H9 (cell line): ENCODE measurements at regions not wholly inside any gene's neighbourhood (a gene's known extent, or its start where the extent isn't known, plus 50 kb on each side); places are given as distances from the start of the nearest gene placed in this dataset.

Source experiments
- DNase-seq: peaks from one replicate; pipeline ENCODE4 v3.0.0-alpha.2; 2017
- H2AFZ ChIP-seq: one replicate; pipeline ENCODE4 v1.6.1; 2013; ENCODE audit warnings: mild to moderate bottlenecking, low read length, control low read depth, moderate library complexity
- H2AK5ac ChIP-seq: 2 replicates; pipeline ENCODE4 v1.6.1; 2013; ENCODE audit warnings: low read length, control low read depth, mixed read lengths; ENCODE audit not compliant: insufficient read length
- H2BK120ac ChIP-seq: one replicate; pipeline ENCODE4 v1.6.1; 2013; ENCODE audit warnings: low read depth, mild to moderate bottlenecking, low read length, control low read depth, inconsistent platforms; ENCODE audit not compliant: poor library complexity, severe bottlenecking
- H2BK12ac ChIP-seq: 2 replicates; pipeline ENCODE4 v1.6.1; 2013; ENCODE audit warnings: low read length, control low read depth, mixed read lengths, low read depth; ENCODE audit not compliant: insufficient read length
- H2BK15ac ChIP-seq: 2 replicates; pipeline ENCODE4 v1.6.1; 2013; ENCODE audit warnings: low read depth, low read length, control low read depth
- H2BK20ac ChIP-seq: one replicate; pipeline ENCODE4 v1.6.1; 2013; ENCODE audit warnings: low read depth, mild to moderate bottlenecking, low read length, control low read depth, inconsistent platforms; ENCODE audit not compliant: poor library complexity, severe bottlenecking
- H2BK5ac ChIP-seq: 2 replicates; pipeline ENCODE4 v1.6.1; 2013; ENCODE audit warnings: low read length, control low read depth, mixed read lengths; ENCODE audit not compliant: insufficient read length
- H3K14ac ChIP-seq: 2 replicates; pipeline ENCODE4 v1.6.1; 2013; ENCODE audit warnings: low read length, control low read depth; ENCODE audit not compliant: insufficient read depth
- H3K18ac ChIP-seq: 2 replicates; pipeline ENCODE4 v1.6.1; 2013; ENCODE audit warnings: low read depth, mild to moderate bottlenecking, mixed read lengths, low read length, control low read depth; ENCODE audit not compliant: insufficient read length
- H3K23ac ChIP-seq: 2 replicates; pipeline ENCODE4 v1.6.1; 2013; ENCODE audit warnings: low read length, control low read depth, mixed read lengths, low read depth; ENCODE audit not compliant: insufficient read length
- H3K23me2 ChIP-seq: 2 replicates; pipeline ENCODE4 v1.6.1; 2013; ENCODE audit warnings: low read depth, mild to moderate bottlenecking, mixed read lengths, low read length, control low read depth; ENCODE audit not compliant: insufficient read length, poor library complexity, severe bottlenecking
- H3K27ac ChIP-seq: 2 replicates; pipeline ENCODE4 v1.5.1; 2013; ENCODE audit warnings: low read length, control low read depth, mixed read lengths, low read depth; ENCODE audit not compliant: insufficient read length
- H3K27me3 ChIP-seq: 2 replicates; pipeline ENCODE4 v1.6.1; 2013; ENCODE audit warnings: low read length, control low read depth, inconsistent platforms; ENCODE audit not compliant: insufficient read depth
- H3K4ac ChIP-seq: 2 replicates; pipeline ENCODE4 v1.6.1; 2013; ENCODE audit warnings: low read depth, mild to moderate bottlenecking, control low read depth, inconsistent platforms, low read length, moderate library complexity
- H3K4me1 ChIP-seq: 2 replicates; pipeline ENCODE4 v1.6.1; 2013; ENCODE audit warnings: low read length, control low read depth, inconsistent platforms; ENCODE audit not compliant: insufficient read depth
- H3K4me2 ChIP-seq: 2 replicates; pipeline ENCODE4 v1.6.1; 2013; ENCODE audit warnings: low read length, control low read depth, mixed read lengths; ENCODE audit not compliant: insufficient read length, insufficient read depth
- H3K56ac ChIP-seq: 2 replicates; pipeline ENCODE4 v1.6.1; 2013; ENCODE audit warnings: low read depth, mild to moderate bottlenecking, mixed read lengths, low read length, control low read depth; ENCODE audit not compliant: insufficient read length
- H3K79me1 ChIP-seq: 2 replicates; pipeline ENCODE4 v1.6.1; 2013; ENCODE audit warnings: low read depth, mild to moderate bottlenecking, moderate library complexity, low read length, control low read depth, inconsistent platforms; ENCODE audit not compliant: insufficient read depth, poor library complexity, severe bottlenecking
- H3K79me2 ChIP-seq: 2 replicates; pipeline ENCODE4 v1.6.1; 2013; ENCODE audit warnings: low read length, control low read depth, inconsistent platforms; ENCODE audit not compliant: insufficient read depth
- H3K9ac ChIP-seq: 2 replicates; pipeline ENCODE4 v1.6.1; 2013; ENCODE audit warnings: low read length, control low read depth, mixed read lengths; ENCODE audit not compliant: insufficient read length; ENCODE audit errors: extremely low read depth
- H3K9me3 ChIP-seq: one replicate; pipeline ENCODE4 v1.6.1; 2013; ENCODE audit warnings: low read depth, low read length, inconsistent platforms; ENCODE audit not compliant: control insufficient read depth
- H3T11ph ChIP-seq: one replicate; pipeline ENCODE4 v1.6.1; 2013; ENCODE audit warnings: mild to moderate bottlenecking, low read length, control low read depth, inconsistent platforms
- H4K20me1 ChIP-seq: one replicate; pipeline ENCODE4 v1.6.1; 2013; ENCODE audit not compliant: control insufficient read depth, insufficient read length, insufficient read depth
- H4K5ac ChIP-seq: 2 replicates; pipeline ENCODE4 v1.6.1; 2013; ENCODE audit warnings: low read depth, mild to moderate bottlenecking, mixed read lengths, low read length, control low read depth; ENCODE audit not compliant: insufficient read length
- H4K8ac ChIP-seq: replicated peaks from 2 replicates; pipeline ENCODE4 v1.6.1; 2013; ENCODE audit warnings: low read length, control low read depth, mixed read lengths, low read depth; ENCODE audit not compliant: insufficient read length
- H4K91ac ChIP-seq: 2 replicates; pipeline ENCODE4 v1.6.1; 2013; ENCODE audit warnings: low read depth, mild to moderate bottlenecking, moderate library complexity, mixed read lengths, low read length, control low read depth; ENCODE audit not compliant: insufficient read length
- H3K27ac Mint-ChIP-seq, 3 experiments: 2 replicates in 2 of 3; 3 replicates in 1 of 3; pipeline ENCODE4 v1.8.0; 2020 to 2021; ENCODE audit warnings: mixed read lengths in 3 of 3, mild to moderate bottlenecking in 1 of 3, moderate library complexity in 1 of 3
- H3K27me3 Mint-ChIP-seq: 2 replicates; pipeline ENCODE4 v1.8.0; 2021; ENCODE audit warnings: low read depth, mild to moderate bottlenecking, moderate library complexity, mixed read lengths
- H3K36me3 Mint-ChIP-seq, 3 experiments: 2 replicates in 2 of 3; 3 replicates in 1 of 3; pipeline ENCODE4 v1.8.0; 2020 to 2021; ENCODE audit warnings: low read depth in 3 of 3, mixed read lengths in 3 of 3; ENCODE audit not compliant: insufficient read depth in 1 of 3
- H3K4me1 Mint-ChIP-seq, 2 experiments: 2 replicates each; pipeline ENCODE4 v1.8.0; 2020; ENCODE audit warnings: mixed read lengths in 2 of 2
- H3K4me3 Mint-ChIP-seq, 2 experiments: 2 replicates in 1 of 2; 3 replicates in 1 of 2; pipeline ENCODE4 v1.8.0; 2020 to 2021; ENCODE audit warnings: mild to moderate bottlenecking in 2 of 2, mixed read lengths in 2 of 2, moderate library complexity in 1 of 2
- H3K9me3 Mint-ChIP-seq, 2 experiments: 2 replicates in 1 of 2; 3 replicates in 1 of 2; pipeline ENCODE4 v1.8.0; 2020; ENCODE audit warnings: mild to moderate bottlenecking in 2 of 2, mixed read lengths in 2 of 2, moderate library complexity in 1 of 2
- CTCF ChIP-seq: fragments of 200-600 bp; sonication (generic); conservative IDR thresholded peaks from 3 replicates; pipeline ENCODE4 v1.8.0; 2021; ENCODE audit warnings: antibody characterized with exemption, mild to moderate bottlenecking
- WGBS: extraction: QIAGEN DNeasy Blood & Tissue Kit; methylation state at CpG from one replicate; pipeline ENCODE4 v1.1.7; 2013; ENCODE audit warnings: missing lambda C conversion rate, low lambda C conversion rate, mixed read lengths; ENCODE audit not compliant: insufficient read length; ENCODE audit errors: extremely low coverage; 5-methylcytosine and 5-hydroxymethylcytosine counted together

- H4K20me1 ChIP-seq = no peaks in the 10 kb centered on the region
- H3K27me3 ChIP-seq = no peaks in the 10 kb centered on the region
- no peak overlapping the region for H3K14ac ChIP-seq
- no peak overlapping the region for H3K27ac ChIP-seq
- H2AFZ ChIP-seq = no peak overlapping the region
- no peak overlapping the region for H2BK5ac ChIP-seq
- H2AK5ac ChIP-seq = no peak overlapping the region
- no peak overlapping the region for H3K9ac ChIP-seq
- no peak overlapping the region for H3K4ac ChIP-seq
- TF ChIP-seq CTCF = no peak
- WGBS = no CpG with 5 or more reads among the region's 1 CpG
- no peaks in the 10 kb centered on the region for H3K23me2 ChIP-seq
- no peaks in the 10 kb centered on the region for H3K79me1 ChIP-seq
- no peak overlapping the region for H3K4me2 ChIP-seq
- peaks cover 18% of the 10 kb centered on the region; the same call in 1 of the 2 replicates for H3K4me1 ChIP-seq
- no peak overlapping the region for H4K8ac ChIP-seq
- Mint-ChIP-seq H3K9me3 (peaks cover 12 to 20% of the 10 kb centered on the region in 2 experiments), H3K36me3 (peaks cover 2 to 11% (median 3%) of the 10 kb centered on the region in 3 experiments; a peak in 4 of 7 replicates), H3K27ac (no peak overlapping the region), H3K27me3 (peaks cover 2% of the 10 kb centered on the region), H3K4me1 (peaks cover 24 to 25% of the 10 kb centered on the region in 2 experiments), H3K4me3 (no peak overlapping the region)
- no peak overlapping the region for H3K23ac ChIP-seq
- no peak overlapping the region for H3K18ac ChIP-seq
- no peaks in the 10 kb centered on the region for H3K79me2 ChIP-seq
- no peak overlapping the region for H4K91ac ChIP-seq
- no peak overlapping the region for H3K56ac ChIP-seq
- no peaks in the 10 kb centered on the region for H3K9me3 ChIP-seq
- no peak for DNase-seq
- H2BK20ac ChIP-seq = no peak overlapping the region
- no peak overlapping the region for H4K5ac ChIP-seq
- H2BK12ac ChIP-seq = no peak overlapping the region
- no peak overlapping the region for H3T11ph ChIP-seq
- H2BK120ac ChIP-seq = no peak overlapping the region
- no peak overlapping the region for H2BK15ac ChIP-seq
Observed at GRCh38 chr15:69643971-69644370, 191.4 kb downstream of the RPLP1 start.
